SU-DHL-6 (cell line): ENCODE measurements at regions not wholly inside any gene's neighbourhood (a gene's known extent, or its start where the extent isn't known, plus 50 kb on each side); places are given as distances from the start of the nearest gene placed in this dataset.

Experiments used
- CTCF ChIP-seq: fragments of 200-600 bp; sonication (generic); IDR thresholded peaks from one replicate; pipeline ENCODE4 v1.5.1; 2017; ENCODE audit warnings: antibody characterized with exemption, mild to moderate bottlenecking, low read length, moderate library complexity; ENCODE audit not compliant: insufficient read depth, poor library complexity, severe bottlenecking
- EZH2phosphoT487 ChIP-seq: fragments of 200-600 bp; sonication (generic), shearing (Covaris generic); conservative IDR thresholded peaks from 2 replicates; pipeline ENCODE4 v1.6.1; 2018; ENCODE audit warnings: mild to moderate bottlenecking, antibody characterized with exemption, low read length, moderate library complexity, mixed read lengths

DNA sequence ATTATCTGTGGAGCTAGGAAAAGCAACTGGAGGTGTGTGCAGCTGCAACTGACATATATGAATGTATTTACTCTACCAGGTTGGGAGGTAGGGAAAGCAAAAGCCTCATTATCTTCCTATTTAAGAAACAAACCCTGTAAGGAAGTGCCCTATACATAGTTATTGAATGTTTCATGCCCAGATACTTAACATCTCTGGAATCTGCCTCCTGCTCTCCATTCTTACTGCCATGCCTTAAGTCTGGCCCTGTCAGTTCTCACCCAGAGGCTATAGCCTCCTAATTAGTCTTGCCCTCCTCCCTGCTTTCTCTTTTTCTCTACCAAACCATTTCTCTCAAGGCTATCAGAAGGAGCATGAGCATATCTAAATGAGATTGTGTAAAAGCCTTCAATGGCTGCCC, 542.6 kb upstream of the LRRN3 start:
- TF ChIP-seq CTCF: no peak
- no peak for TF ChIP-seq EZH2phosphoT487
